Gastroesophageal sphincter (tissue), 3 donors: ENCODE measurements at regions not wholly inside any gene's neighbourhood (a gene's known extent, or its start where the extent isn't known, plus 50 kb on each side); places are given as distances from the start of the nearest gene placed in this dataset.

Experiments used
- CTCF ChIP-seq, 4 experiments: fragments of 200-600 bp in 2 of 4; fragments of 450-650 bp in 2 of 4; sonication (generic) in 1 of 4; IDR thresholded peaks; one replicate each; pipeline ENCODE4 v1.5.1; 2017 to 2019; ENCODE audit warnings: antibody characterized with exemption in 4 of 4, mild to moderate bottlenecking in 2 of 4, moderate library complexity in 2 of 4
- POLR2A ChIP-seq, 2 donors: fragments of 450-650 bp; IDR thresholded peaks; one replicate each; pipeline ENCODE4 v1.6.1; 2017; ENCODE audit warnings: antibody characterized with exemption in 2 of 2, mild to moderate bottlenecking in 2 of 2, moderate library complexity in 1 of 2
- POLR2AphosphoS5 ChIP-seq: sonication (generic); formaldehyde crosslinking; IDR thresholded peaks from one replicate; pipeline ENCODE4 v1.6.1; 2017; ENCODE audit warnings: antibody characterized with exemption

- TF ChIP-seq CTCF (IDR thresholded peaks at IDR 0.05) = peak; percentile 63 to 77 (median 76)
- no peak for TF ChIP-seq POLR2AphosphoS5
- TF ChIP-seq POLR2A (IDR thresholded peaks at IDR 0.05) = no peak
Measured at GRCh38 chr3:161423911-161424522, 52.7 kb upstream of the SPTSSB start.
